T-cell (primary cell): ENCODE measurements at regions not wholly inside any gene's neighbourhood (a gene's known extent, or its start where the extent isn't known, plus 50 kb on each side); places are given as distances from the start of the nearest gene placed in this dataset.
"Not testable (repeated sequence)": the region's sequence is repeated elsewhere in the genome, so short reads cannot be mapped to it uniquely, and the experiment has no call there.

ENCODE experiments used
- ATAC-seq, 4 experiments: fragments of 200-7000 bp in 3 of 4; fragments of 150-1000 bp in 1 of 4; cut with Tn5 transposase; replicated peaks in 1 of 4; 1 replicate in 3 of 4; 2 replicates in 1 of 4; pipeline ENCODE4 v1.10.0; 2021; ENCODE audit warnings: moderate library complexity in 3 of 4, mild to moderate bottlenecking in 2 of 4, moderate number of reproducible peaks in 1 of 4
- CTCF ChIA-PET, 2 donors: fragments of 300-600 bp; sonication (Branson Sonifier 250); formaldehyde crosslinking; loops; one replicate each; lab custom pipeline; 2022; ENCODE audit warnings: antibody characterized with exemption in 2 of 2; lab: Charles Lee
- POLR2A ChIA-PET, 2 donors: fragments of 300-600 bp; sonication (Branson Sonifier 250); formaldehyde crosslinking; loops; one replicate each; lab custom pipeline; 2022; ENCODE audit warnings: antibody characterized with exemption in 2 of 2; lab: Charles Lee
- DNase-seq, 35 experiments: peaks; one replicate each; pipeline versions ENCODE4 v3.0.0 to v3.0.0-alpha.2; 2013 to 2023
- H3K27ac ChIP-seq: one replicate; pipeline ENCODE4 v1.5.1; 2013; ENCODE audit warnings: low read length
- H3K27me3 ChIP-seq, 2 experiments: replicated peaks in 1 of 2; 1 replicate in 1 of 2; 2 replicates in 1 of 2; pipeline versions ENCODE4 v1.6.1 to v1.7.0; 2013; ENCODE audit warnings: low read length in 1 of 2, mixed read lengths in 1 of 2; ENCODE audit not compliant: control insufficient read depth in 2 of 2, insufficient read depth in 2 of 2; ENCODE audit errors: extremely low read depth in 1 of 2
- H3K36me3 ChIP-seq, 2 donors: 1 replicate in 1 of 2; 2 replicates in 1 of 2; pipeline versions ENCODE4 v1.6.1 to v1.7.0; 2013; ENCODE audit warnings: low read length in 1 of 2; ENCODE audit not compliant: control insufficient read depth in 2 of 2, insufficient read depth in 1 of 2; ENCODE audit errors: extremely low read depth in 1 of 2
- H3K4me1 ChIP-seq, 2 experiments: 1 replicate in 1 of 2; 2 replicates in 1 of 2; pipeline versions ENCODE4 v1.6.1 to v1.7.0; 2013; ENCODE audit warnings: low read length in 2 of 2, mixed read lengths in 1 of 2; ENCODE audit not compliant: insufficient read depth in 2 of 2, control insufficient read depth in 1 of 2; ENCODE audit errors: extremely low read depth in 1 of 2
- H3K4me3 ChIP-seq, 2 donors: 1 replicate in 1 of 2; 2 replicates in 1 of 2; pipeline versions ENCODE4 v1.5.1 to v1.7.0; 2013; ENCODE audit warnings: mild to moderate bottlenecking in 2 of 2, low read length in 1 of 2, moderate library complexity in 1 of 2; ENCODE audit not compliant: control insufficient read depth in 1 of 2; ENCODE audit errors: extremely low read depth in 1 of 2
- H3K9me3 ChIP-seq: 2 replicates; pipeline ENCODE4 v1.7.0; 2013
- H3K27ac Mint-ChIP-seq, 2 donors: one replicate each; pipeline ENCODE4 v1.8.0; 2020 to 2021; ENCODE audit warnings: mild to moderate bottlenecking in 2 of 2, mixed read lengths in 2 of 2
- H3K27me3 Mint-ChIP-seq, 2 donors: one replicate each; pipeline ENCODE4 v1.8.0; 2021 to 2022; ENCODE audit warnings: mixed read lengths in 2 of 2
- H3K36me3 Mint-ChIP-seq: one replicate; pipeline ENCODE4 v1.8.0; 2021; ENCODE audit warnings: mixed read lengths
- H3K4me1 Mint-ChIP-seq, 3 donors: one replicate each; pipeline ENCODE4 v1.8.0; 2020 to 2022; ENCODE audit warnings: mixed read lengths in 3 of 3, mild to moderate bottlenecking in 1 of 3
- H3K4me3 Mint-ChIP-seq, 3 donors: one replicate each; pipeline ENCODE4 v1.8.0; 2020 to 2022; ENCODE audit warnings: mild to moderate bottlenecking in 3 of 3, mixed read lengths in 3 of 3, moderate library complexity in 3 of 3
- H3K9me3 Mint-ChIP-seq, 3 donors: one replicate each; pipeline ENCODE4 v1.8.0; 2020 to 2022; ENCODE audit warnings: mixed read lengths in 3 of 3
- WGBS: methylation state at CpG from one replicate; pipeline ENCODE4 v1.1.5; 2013; ENCODE audit warnings: missing lambda C conversion rate; ENCODE audit not compliant: insufficient coverage; 5-methylcytosine and 5-hydroxymethylcytosine counted together

- POLR2A ChIA-PET, H3K27ac ChIP-seq, DNase-seq, H3K36me3 Mint-ChIP-seq, ATAC-seq, H3K9me3 ChIP-seq, H3K36me3 ChIP-seq, H3K4me1 ChIP-seq, H3K4me1 Mint-ChIP-seq, H3K9me3 Mint-ChIP-seq, CTCF ChIA-PET, H3K4me3 ChIP-seq, H3K4me3 Mint-ChIP-seq, H3K27ac Mint-ChIP-seq: not testable (repeated sequence)
- 71% methylated on average over 13 of the region's 15 CpGs for WGBS
- H3K27me3 ChIP-seq: peaks cover 0 to 40% of the 10 kb centered on the region in 2 experiments
- H3K27me3 Mint-ChIP-seq: peaks cover 23 to 34% of the 10 kb centered on the region in 2 donors
These were observed 99.9 kb downstream of the SHANK2 start for GRCh38 chr11:71152312-71153004.

- peaks cover 1 to 6% (median 2%) of the 10 kb centered on the region in 3 donors for H3K4me1 Mint-ChIP-seq
- 84% methylated on average over 14 of the region's 14 CpGs for WGBS
- H3K27me3 Mint-ChIP-seq: peaks cover 15 to 35% of the 10 kb centered on the region in 2 donors
- H3K36me3 Mint-ChIP-seq: no peaks in the 10 kb centered on the region
- Histone ChIP-seq H3K27me3 (peaks cover 0 to 40% of the 10 kb centered on the region in 2 experiments), H3K9me3 (no peaks in the 10 kb centered on the region), H3K27ac (no peak overlapping the region), H3K4me1 (no peaks in the 10 kb centered on the region), H3K36me3 (no peaks in the 10 kb centered on the region), H3K4me3 (no peak overlapping the region)
- H3K9me3 Mint-ChIP-seq: no peaks in the 10 kb centered on the region
- ChIA-PET CTCF (no interaction called here), POLR2A (no interaction called here)
- no peak for DNase-seq
- no peak overlapping the region for H3K4me3 Mint-ChIP-seq
- ATAC-seq: no peak
- no peak overlapping the region for H3K27ac Mint-ChIP-seq
These were observed 100.8 kb downstream of the SHANK2 start for GRCh38 chr11:71151561-71151960.

DNA sequence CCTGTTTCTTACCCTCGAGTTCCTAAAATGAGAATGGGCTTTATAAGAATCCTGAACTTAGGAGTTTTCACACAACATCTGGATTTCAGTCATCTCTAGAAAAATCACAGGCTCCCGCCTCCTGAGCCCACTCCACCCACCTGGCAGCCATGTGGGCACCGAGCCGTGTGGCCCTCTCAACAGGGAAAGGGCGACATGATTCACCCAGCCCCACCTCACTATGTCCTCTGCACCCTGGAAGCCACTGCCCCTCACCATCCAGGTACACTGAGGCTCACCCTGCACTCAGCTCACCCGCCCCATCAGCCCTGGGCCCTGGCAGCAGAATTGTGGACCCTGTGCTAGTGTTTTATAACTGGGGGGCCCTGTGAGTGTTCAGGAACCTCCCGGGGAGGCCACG, 101.5 kb downstream of the SHANK2 start:
- H3K9me3 ChIP-seq: no peaks in the 10 kb centered on the region
- H3K27ac ChIP-seq: no peak overlapping the region
- CTCF ChIA-PET: no interaction called here
- peaks cover 0 to 38% of the 10 kb centered on the region in 2 experiments for H3K27me3 ChIP-seq
- ATAC-seq (no peak), DNase-seq (no peak)
- Mint-ChIP-seq H3K4me1 (peaks cover 1 to 6% (median 2%) of the 10 kb centered on the region in 3 donors), H3K9me3 (no peaks in the 10 kb centered on the region), H3K4me3 (no peak overlapping the region), H3K27me3 (peaks cover 12 to 28% of the 10 kb centered on the region in 2 donors), H3K36me3 (no peaks in the 10 kb centered on the region), H3K27ac (no peak overlapping the region)
- no peaks in the 10 kb centered on the region for H3K4me1 ChIP-seq
- H3K4me3 ChIP-seq: no peak overlapping the region
- WGBS: 79% methylated on average over 5 of the region's 8 CpGs
- POLR2A ChIA-PET: no interaction called here
- no peaks in the 10 kb centered on the region for H3K36me3 ChIP-seq

GRCh38 chr11:71148716-71149115, 103.7 kb downstream of the SHANK2 start:
- H3K36me3 Mint-ChIP-seq: no peaks in the 10 kb centered on the region
- Histone ChIP-seq H3K4me3 (no peak overlapping the region), H3K9me3 (no peaks in the 10 kb centered on the region), H3K36me3 (no peaks in the 10 kb centered on the region), H3K27me3 (peaks cover 0 to 32% of the 10 kb centered on the region in 2 experiments), H3K4me1 (no peaks in the 10 kb centered on the region), H3K27ac (no peak overlapping the region)
- peaks cover 1 to 6% (median 2%) of the 10 kb centered on the region in 3 donors for H3K4me1 Mint-ChIP-seq
- DNase-seq: no peak
- ChIA-PET CTCF (no interaction called here), POLR2A (no interaction called here)
- no peak for ATAC-seq
- peaks cover 14 to 20% of the 10 kb centered on the region in 2 donors for H3K27me3 Mint-ChIP-seq
- no peaks in the 10 kb centered on the region for H3K9me3 Mint-ChIP-seq
- H3K4me3 Mint-ChIP-seq: no peak overlapping the region
- WGBS: 91% methylated on average over 4 of the region's 8 CpGs
- H3K27ac Mint-ChIP-seq: no peak overlapping the region

GRCh38 chr11:71147331-71147730, 105.0 kb downstream of the SHANK2 start:
- Mint-ChIP-seq H3K9me3 (no peaks in the 10 kb centered on the region), H3K4me3 (no peak overlapping the region), H3K4me1 (peaks cover 0 to under 1% (median 0%) of the 10 kb centered on the region in 3 donors), H3K27me3 (peaks cover 9 to 10% of the 10 kb centered on the region in 2 donors), H3K27ac (no peak overlapping the region), H3K36me3 (no peaks in the 10 kb centered on the region)
- ChIA-PET CTCF (no interaction called here), POLR2A (no interaction called here)
- Histone ChIP-seq H3K4me3 (no peak overlapping the region), H3K9me3 (no peaks in the 10 kb centered on the region), H3K36me3 (no peaks in the 10 kb centered on the region), H3K27me3 (peaks cover 0 to 28% of the 10 kb centered on the region in 2 experiments), H3K4me1 (no peaks in the 10 kb centered on the region), H3K27ac (no peak overlapping the region)
- DNase-seq (no peak), ATAC-seq (no peak)
- WGBS: 82% methylated on average over 14 of the region's 14 CpGs

GRCh38 chr11:71146846-71147245, 105.5 kb downstream of the SHANK2 start:
- POLR2A ChIA-PET: no interaction called here
- Histone ChIP-seq H3K27me3 (peaks cover 0 to 25% of the 10 kb centered on the region in 2 experiments), H3K36me3 (no peaks in the 10 kb centered on the region), H3K4me3 (no peak overlapping the region), H3K4me1 (no peaks in the 10 kb centered on the region), H3K27ac (no peak overlapping the region), H3K9me3 (no peaks in the 10 kb centered on the region)
- Mint-ChIP-seq H3K27me3 (peaks cover 5 to 8% of the 10 kb centered on the region in 2 donors), H3K4me3 (no peak overlapping the region), H3K36me3 (no peaks in the 10 kb centered on the region), H3K9me3 (no peaks in the 10 kb centered on the region), H3K4me1 (no peaks in the 10 kb centered on the region), H3K27ac (no peak overlapping the region)
- WGBS: 89% methylated on average over 20 of the region's 20 CpGs
- CTCF ChIA-PET: no interaction called here
- DNase-seq (no peak), ATAC-seq (no peak)
